Activated CD8-positive, alpha-beta memory T cell treated with anti-CD3 and anti-CD28 coated beads for 36 hours (primary cell): ENCODE measurements at regions not wholly inside any gene's neighbourhood (a gene's known extent, or its start where the extent isn't known, plus 50 kb on each side); places are given as distances from the start of the nearest gene placed in this dataset.

ENCODE experiments used
- CTCF ChIA-PET: fragments of 350-600 bp; sonication (Branson Sonifier 250); formaldehyde crosslinking; loops from one replicate; lab custom pipeline; 2021; ENCODE audit warnings: antibody characterized with exemption; lab: Charles Lee
- POLR2A ChIA-PET: fragments of 350-600 bp; sonication (Branson Sonifier 250); formaldehyde crosslinking; loops from one replicate; lab custom pipeline; 2021; ENCODE audit warnings: antibody characterized with exemption; lab: Charles Lee

- POLR2A ChIA-PET = no interaction called here
- CTCF ChIA-PET = no interaction called here
Observed at GRCh38 chr1:186511761-186512637, 51.1 kb upstream of the PDC start.
